ENCODE measurements at regions not wholly inside any gene's neighbourhood (a gene's known extent, or its start where the extent isn't known, plus 50 kb on each side); places are given as distances from the start of the nearest gene placed in this dataset.
"Not testable (repeated sequence)": the region's sequence is repeated elsewhere in the genome, so short reads cannot be mapped to it uniquely, and the experiment has no call there.

GRCh38 chr4:24209131-24209530, 319.3 kb upstream of the PPARGC1A start:
- Mint-ChIP-seq H3K9me3 (ENCODE audit: unreplicated experiment) (no peaks in the 10 kb centered on the region), H3K4me1 (ENCODE audit: low read depth, unreplicated experiment) (no peaks in the 10 kb centered on the region), H3K36me3 (ENCODE audit: insufficient read depth, unreplicated experiment) (no peaks in the 10 kb centered on the region), H3K27me3 (ENCODE audit: insufficient read depth, unreplicated experiment) (no peaks in the 10 kb centered on the region), H3K4me3 (ENCODE audit: unreplicated experiment) (no peak overlapping the region), H3K27ac (ENCODE audit: unreplicated experiment) (no peak overlapping the region)
- intact Hi-C loops (cut with micrococcal nuclease; ENCODE audit: unreplicated experiment), result no loop called here
- Histone ChIP-seq H3K36me3 (ENCODE audit: control insufficient read depth, insufficient read depth, low read length) (no peaks in the 10 kb centered on the region), H3K9me3 (no peaks in the 10 kb centered on the region), H3K27me3 (replicated peaks; ENCODE audit: control insufficient read depth, insufficient read depth, low read length) (no peaks in the 10 kb centered on the region), H3K4me3 (ENCODE audit: low read depth, low read length) (no peak overlapping the region), H3K4me1 (no peaks in the 10 kb centered on the region)
- ChIA-PET POLR2A (no interaction called here), CTCF (no interaction called here)
- DNase-seq, result no peak
- BruUV-seq (replicated peaks), result no TSS peak
- TF ChIP-seq, protein P1, sequence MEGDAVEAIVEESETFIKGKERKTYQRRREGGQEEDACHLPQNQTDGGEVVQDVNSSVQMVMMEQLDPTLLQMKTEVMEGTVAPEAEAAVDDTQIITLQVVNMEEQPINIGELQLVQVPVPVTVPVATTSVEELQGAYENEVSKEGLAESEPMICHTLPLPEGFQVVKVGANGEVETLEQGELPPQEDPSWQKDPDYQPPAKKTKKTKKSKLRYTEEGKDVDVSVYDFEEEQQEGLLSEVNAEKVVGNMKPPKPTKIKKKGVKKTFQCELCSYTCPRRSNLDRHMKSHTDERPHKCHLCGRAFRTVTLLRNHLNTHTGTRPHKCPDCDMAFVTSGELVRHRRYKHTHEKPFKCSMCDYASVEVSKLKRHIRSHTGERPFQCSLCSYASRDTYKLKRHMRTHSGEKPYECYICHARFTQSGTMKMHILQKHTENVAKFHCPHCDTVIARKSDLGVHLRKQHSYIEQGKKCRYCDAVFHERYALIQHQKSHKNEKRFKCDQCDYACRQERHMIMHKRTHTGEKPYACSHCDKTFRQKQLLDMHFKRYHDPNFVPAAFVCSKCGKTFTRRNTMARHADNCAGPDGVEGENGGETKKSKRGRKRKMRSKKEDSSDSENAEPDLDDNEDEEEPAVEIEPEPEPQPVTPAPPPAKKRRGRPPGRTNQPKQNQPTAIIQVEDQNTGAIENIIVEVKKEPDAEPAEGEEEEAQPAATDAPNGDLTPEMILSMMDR (IDR thresholded peaks at IDR 0.05; ENCODE audit: insufficient read depth in 1 of 2, low read depth in 1 of 2, low read length in 1 of 2, severe bottlenecking in 1 of 2, unreplicated experiment in 1 of 2), result no peak

GRCh38 chr4:24208691-24209090, 318.8 kb upstream of the PPARGC1A start:
- Mint-ChIP-seq H3K27ac (ENCODE audit: unreplicated experiment) (no peak overlapping the region), H3K27me3 (ENCODE audit: insufficient read depth, unreplicated experiment) (no peaks in the 10 kb centered on the region), H3K36me3 (ENCODE audit: insufficient read depth, unreplicated experiment) (no peaks in the 10 kb centered on the region), H3K9me3 (ENCODE audit: unreplicated experiment) (no peaks in the 10 kb centered on the region), H3K4me1 (ENCODE audit: low read depth, unreplicated experiment) (no peaks in the 10 kb centered on the region), H3K4me3 (ENCODE audit: unreplicated experiment) (no peak overlapping the region)
- no peaks in the 10 kb centered on the region for H3K4me1 ChIP-seq
- H3K9me3 ChIP-seq, result no peaks in the 10 kb centered on the region
- H3K4me3 ChIP-seq (ENCODE audit: low read depth, low read length), result no peak overlapping the region
- intact Hi-C loops (cut with micrococcal nuclease; ENCODE audit: unreplicated experiment), result no loop called here
- ChIA-PET POLR2A (no interaction called here), CTCF (no interaction called here)
- no peaks in the 10 kb centered on the region for H3K36me3 ChIP-seq (ENCODE audit: control insufficient read depth, insufficient read depth, low read length)
- BruUV-seq (replicated peaks), result no TSS peak
- DNase-seq, result no peak
- TF ChIP-seq, protein P1 (IDR thresholded peaks at IDR 0.05; ENCODE audit: insufficient read depth in 1 of 2, low read depth in 1 of 2, low read length in 1 of 2, severe bottlenecking in 1 of 2, unreplicated experiment in 1 of 2), result no peak
- H3K27me3 ChIP-seq (replicated peaks; ENCODE audit: control insufficient read depth, insufficient read depth, low read length), result no peaks in the 10 kb centered on the region

DNA sequence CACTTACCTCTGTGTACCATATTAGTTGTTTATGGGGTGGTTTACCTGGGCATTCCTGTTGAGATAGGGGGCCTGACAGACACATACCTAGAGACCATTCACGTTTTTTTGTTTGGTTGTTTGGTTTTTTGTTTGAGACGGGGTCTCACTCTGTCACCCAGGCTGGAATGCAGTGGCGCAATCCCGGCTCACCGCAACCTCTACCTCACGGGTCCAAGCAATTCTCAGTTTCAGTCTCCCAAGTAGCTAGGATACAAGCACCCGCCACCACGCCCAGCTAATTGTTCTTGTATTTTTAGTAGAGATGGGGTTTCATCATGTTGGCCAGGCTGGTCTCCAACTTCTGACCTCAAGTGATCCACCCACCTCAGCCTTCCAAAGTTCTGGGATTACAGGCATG, 314.9 kb upstream of the PPARGC1A start:
- H3K9me3 Mint-ChIP-seq (ENCODE audit: unreplicated experiment); H3K36me3 ChIP-seq (ENCODE audit: control insufficient read depth, insufficient read depth, low read length); intact Hi-C loops (cut with micrococcal nuclease; ENCODE audit: unreplicated experiment); DNase-seq; H3K36me3 Mint-ChIP-seq (ENCODE audit: insufficient read depth, unreplicated experiment); BruUV-seq (replicated peaks); H3K9me3 ChIP-seq; POLR2A ChIA-PET; H3K27me3 ChIP-seq (replicated peaks; ENCODE audit: control insufficient read depth, insufficient read depth, low read length); H3K4me3 ChIP-seq (ENCODE audit: low read depth, low read length); H3K27ac Mint-ChIP-seq (ENCODE audit: unreplicated experiment); H3K4me1 Mint-ChIP-seq (ENCODE audit: low read depth, unreplicated experiment); H3K27me3 Mint-ChIP-seq (ENCODE audit: insufficient read depth, unreplicated experiment); H3K4me3 Mint-ChIP-seq (ENCODE audit: unreplicated experiment); H3K4me1 ChIP-seq; CTCF ChIA-PET: not testable (repeated sequence)

DNA sequence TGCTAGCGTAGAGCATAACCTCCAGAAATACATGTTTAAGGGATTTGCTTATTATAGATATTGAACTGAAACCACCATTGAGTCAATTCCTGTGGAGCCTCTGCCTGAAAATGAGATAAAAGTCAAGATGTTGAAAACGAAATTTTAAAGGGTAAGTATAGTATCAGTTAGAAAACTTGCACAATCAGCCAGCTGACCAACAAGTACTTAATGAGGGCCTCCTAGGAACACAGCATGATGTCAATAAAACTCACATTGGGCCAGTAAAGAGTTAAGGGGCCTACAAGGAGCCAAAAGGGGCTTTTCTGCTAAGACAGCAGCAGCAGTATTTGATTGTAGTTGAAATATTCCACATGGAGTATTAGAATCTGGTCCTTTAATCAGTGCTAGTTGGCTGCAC, 314.1 kb upstream of the PPARGC1A start:
- TF ChIP-seq, protein P1 (IDR thresholded peaks at IDR 0.05; ENCODE audit: insufficient read depth in 1 of 2, low read depth in 1 of 2, low read length in 1 of 2, severe bottlenecking in 1 of 2, unreplicated experiment in 1 of 2), result no peak
- BruUV-seq (replicated peaks), result no TSS peak
- intact Hi-C loops (cut with micrococcal nuclease; ENCODE audit: unreplicated experiment), result no loop called here
- Histone ChIP-seq H3K4me1 (no peaks in the 10 kb centered on the region), H3K27me3 (replicated peaks; ENCODE audit: control insufficient read depth, insufficient read depth, low read length) (no peaks in the 10 kb centered on the region), H3K36me3 (ENCODE audit: control insufficient read depth, insufficient read depth, low read length) (no peaks in the 10 kb centered on the region), H3K9me3 (no peaks in the 10 kb centered on the region), H3K4me3 (ENCODE audit: low read depth, low read length) (no peak overlapping the region)
- ChIA-PET POLR2A (no interaction called here), CTCF (no interaction called here)
- Mint-ChIP-seq H3K36me3 (ENCODE audit: insufficient read depth, unreplicated experiment) (no peaks in the 10 kb centered on the region), H3K27me3 (ENCODE audit: insufficient read depth, unreplicated experiment) (no peaks in the 10 kb centered on the region), H3K4me1 (ENCODE audit: low read depth, unreplicated experiment) (no peaks in the 10 kb centered on the region), H3K4me3 (ENCODE audit: unreplicated experiment) (no peak overlapping the region), H3K27ac (ENCODE audit: unreplicated experiment) (no peak overlapping the region), H3K9me3 (ENCODE audit: unreplicated experiment) (no peaks in the 10 kb centered on the region)
- no peak for DNase-seq
